ENCODE measurements at regions not wholly inside any gene's neighbourhood (a gene's known extent, or its start where the extent isn't known, plus 50 kb on each side); places are given as distances from the start of the nearest gene placed in this dataset.
A peak's percentile ranks its signal among the peaks of the same experiment; 100 is the strongest.
"Not testable (repeated sequence)": the region's sequence is repeated elsewhere in the genome, so short reads cannot be mapped to it uniquely, and the experiment has no call there.

- DNase-seq (ENCODE audit: low spot score): no peak
Measured at GRCh38 chr2:8230466-8230865, 451.4 kb upstream of the ID2 start.

- DNase-seq (ENCODE audit: low spot score): no peak
Measured at GRCh38 chr2:8231902-8232301, 450.0 kb upstream of the ID2 start.

DNA sequence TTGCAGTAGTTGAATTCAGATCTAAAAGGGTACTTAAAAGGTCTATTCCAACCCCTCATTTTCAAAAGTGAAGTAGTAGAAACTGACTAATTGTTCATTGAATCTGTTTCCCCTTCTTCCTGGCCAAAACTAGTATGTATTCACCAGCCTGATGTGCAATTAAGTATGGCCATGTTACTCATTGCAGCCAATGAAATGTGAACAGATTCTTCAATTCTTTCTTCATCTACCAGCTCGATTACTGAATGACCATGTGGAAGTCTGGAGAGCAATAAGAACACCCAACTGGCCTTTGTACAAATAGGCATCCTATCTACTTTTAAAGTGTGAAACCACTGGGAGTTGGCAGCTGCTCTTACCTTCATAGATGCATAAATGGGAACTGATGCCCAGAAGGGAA is 449.0 kb upstream of the ID2 start:
- no peak for DNase-seq (ENCODE audit: low spot score)

DNA sequence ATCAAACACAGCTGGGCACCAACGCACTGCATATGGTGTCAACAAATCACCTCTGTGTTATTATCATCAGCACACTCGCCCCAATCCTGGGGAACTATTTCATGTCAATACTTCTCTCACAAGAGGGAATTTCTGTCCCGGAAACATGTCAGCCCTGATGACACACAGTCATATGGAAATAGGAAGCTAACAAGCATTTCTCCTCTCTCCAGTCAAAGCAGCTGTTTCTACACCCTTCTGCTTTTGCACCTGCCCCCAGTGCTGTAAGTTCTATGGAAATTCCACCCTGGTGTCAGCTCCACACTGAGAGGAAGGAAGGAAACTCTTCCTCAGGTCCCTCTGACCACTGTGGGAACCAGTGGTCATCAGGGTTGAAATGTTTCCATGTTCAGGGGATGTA is 447.6 kb upstream of the ID2 start:
- peak; percentile 50 for DNase-seq (ENCODE audit: low spot score)

GRCh38 chr2:8234757-8235374 is 447.0 kb upstream of the ID2 start:
- DNase-seq (ENCODE audit: low spot score): peak; percentile 42

GRCh38 chr2:8235419-8235818 is 446.4 kb upstream of the ID2 start:
- no peak for DNase-seq (ENCODE audit: low spot score)

DNA sequence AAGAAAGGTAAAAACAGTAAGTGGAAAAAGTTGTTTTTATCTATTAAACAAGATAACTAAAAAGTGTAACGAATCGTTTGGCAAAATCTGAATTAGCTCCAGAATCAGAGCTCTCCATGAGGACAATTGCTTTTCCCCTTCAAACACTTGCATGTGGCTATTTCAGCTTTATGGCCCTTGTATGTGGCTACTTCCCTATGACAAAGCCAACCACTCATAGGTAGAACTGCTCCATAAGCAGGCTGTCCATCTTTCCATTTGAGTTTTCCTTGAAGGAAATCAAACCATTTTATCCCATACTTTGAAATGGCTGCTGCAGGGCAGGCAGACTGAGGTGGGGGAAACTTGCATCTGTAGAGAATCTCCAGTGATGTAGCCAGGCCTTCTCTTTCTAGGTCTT is 445.5 kb upstream of the ID2 start:
- no peak for DNase-seq (ENCODE audit: low spot score)

DNA sequence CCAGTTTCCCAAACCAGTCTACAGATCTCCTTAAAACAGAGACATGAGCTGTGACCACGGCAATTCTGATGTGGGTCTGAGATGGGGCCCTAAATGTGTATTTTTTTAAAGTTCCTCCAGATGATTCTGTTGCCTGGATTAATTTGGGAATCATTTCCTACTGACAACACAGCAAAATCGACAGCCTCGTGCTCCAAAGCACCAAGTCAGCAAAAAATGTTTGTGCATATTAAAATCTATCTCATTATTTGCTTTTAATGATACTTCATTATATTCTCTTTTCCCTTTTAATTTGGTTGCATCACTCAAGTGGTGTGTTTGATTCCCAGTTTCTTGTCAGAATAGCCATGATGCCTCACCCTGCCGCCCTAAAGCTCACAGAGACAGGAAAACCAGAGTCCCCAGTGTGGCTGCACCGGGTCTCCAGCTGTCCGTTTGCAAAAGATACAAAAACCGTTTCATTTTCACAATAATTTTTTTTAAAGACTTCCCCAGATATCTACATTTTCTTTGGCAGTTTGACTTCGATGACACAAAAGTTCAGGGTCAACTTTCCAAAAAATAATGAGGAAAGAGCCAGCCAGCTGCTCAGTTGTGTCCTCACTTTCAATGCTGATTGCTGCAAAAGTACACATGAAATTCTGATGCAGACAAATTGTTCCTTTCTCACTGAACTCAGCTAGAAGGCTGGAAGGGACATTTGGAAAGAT is 443.2 kb upstream of the ID2 start:
- no peak for DNase-seq (ENCODE audit: low spot score)

DNA sequence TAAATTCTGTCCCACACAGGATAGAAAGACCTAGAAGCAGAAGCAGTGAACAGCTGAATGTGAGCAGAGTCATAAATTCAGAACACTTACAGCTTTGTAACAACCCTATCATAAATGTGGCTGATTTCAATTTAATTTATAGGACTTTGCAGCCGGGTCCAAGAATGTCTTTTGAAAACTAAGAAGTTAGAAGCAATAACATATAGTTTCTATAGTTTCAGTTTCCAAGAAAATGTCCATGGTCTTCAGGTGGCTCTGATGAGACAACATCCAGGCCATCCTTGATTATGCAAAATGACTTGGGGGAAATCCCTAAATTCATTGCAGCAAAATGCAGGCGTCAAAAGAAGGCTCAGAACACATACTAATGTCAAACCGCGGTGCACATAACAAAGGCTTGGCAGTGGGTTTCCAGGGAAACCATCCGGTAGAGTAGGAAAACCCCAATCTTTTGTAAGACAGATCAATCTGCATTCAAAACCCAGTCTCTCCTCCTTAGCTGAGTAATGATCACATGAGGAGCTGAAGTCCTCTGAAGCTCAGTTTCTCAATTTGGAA is 442.2 kb upstream of the ID2 start:
- DNase-seq (ENCODE audit: low spot score): no peak

GRCh38 chr2:8241317-8241716 is 440.5 kb upstream of the ID2 start:
- DNase-seq (ENCODE audit: low spot score): no peak

DNA sequence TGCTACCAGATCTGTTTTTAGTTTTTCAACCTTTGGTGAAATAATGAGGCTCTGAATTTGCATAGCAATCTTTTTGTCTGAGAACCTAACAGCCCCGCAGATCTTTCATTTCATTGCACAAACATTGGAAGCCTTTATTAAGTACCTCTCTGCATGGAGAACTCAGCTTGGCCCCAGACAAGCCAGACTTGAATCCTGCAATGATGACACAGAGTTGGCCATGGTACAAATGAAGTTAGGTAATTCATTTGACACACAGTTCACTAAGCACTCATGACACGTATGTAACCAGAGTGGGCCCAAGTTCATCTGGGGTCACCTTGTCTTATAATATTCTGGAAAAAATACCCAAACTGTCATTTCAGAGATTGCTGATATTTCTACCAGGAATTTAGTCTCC is 439.1 kb upstream of the ID2 start:
- no peak for DNase-seq (ENCODE audit: low spot score)

- no peak for DNase-seq (ENCODE audit: low spot score)
Measured at GRCh38 chr2:8243748-8244400, 438.0 kb upstream of the ID2 start.

DNA sequence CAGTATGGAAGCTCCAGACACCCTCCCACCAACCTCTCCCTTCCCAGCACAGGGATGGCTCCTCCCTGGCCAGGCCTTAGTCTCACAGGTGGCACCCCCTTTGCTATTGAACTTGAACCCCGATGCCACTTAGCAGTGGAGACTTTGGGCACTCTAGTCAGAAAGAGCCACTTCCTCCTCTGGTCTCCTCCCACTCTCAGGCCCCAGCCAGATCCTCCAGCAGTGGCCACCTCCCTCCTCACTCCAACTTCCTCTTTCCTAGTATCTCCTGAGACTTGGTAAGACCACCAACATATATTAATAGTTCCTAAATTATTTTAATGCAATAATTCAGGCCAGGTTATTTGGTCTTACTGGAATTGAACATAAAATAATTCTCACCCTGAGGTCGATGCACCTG is 437.2 kb upstream of the ID2 start:
- DNase-seq (ENCODE audit: low spot score): peak; percentile 28

GRCh38 chr2:8246137-8246536 is 435.7 kb upstream of the ID2 start:
- no peak for DNase-seq (ENCODE audit: low spot score)

- DNase-seq (ENCODE audit: low spot score): peak; percentile 36
Measured at GRCh38 chr2:8247905-8248622, 433.8 kb upstream of the ID2 start.

DNA sequence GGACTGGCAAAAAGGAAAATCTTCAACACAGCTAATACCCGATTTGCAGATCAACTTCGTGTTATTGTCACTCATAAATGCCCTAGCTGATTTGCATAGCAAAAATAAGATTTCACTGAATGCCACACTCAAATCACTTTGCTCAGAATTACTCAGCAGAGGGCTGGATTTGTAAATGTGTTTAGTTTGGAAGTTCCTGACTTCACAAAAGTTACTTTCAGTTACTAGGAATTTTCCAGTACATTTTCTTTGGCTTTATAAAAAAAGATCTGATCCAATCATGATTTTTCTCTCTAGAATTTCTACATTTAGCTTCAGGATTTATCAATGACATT is 433.3 kb upstream of the ID2 start:
- DNase-seq (ENCODE audit: low spot score): no peak

DNA sequence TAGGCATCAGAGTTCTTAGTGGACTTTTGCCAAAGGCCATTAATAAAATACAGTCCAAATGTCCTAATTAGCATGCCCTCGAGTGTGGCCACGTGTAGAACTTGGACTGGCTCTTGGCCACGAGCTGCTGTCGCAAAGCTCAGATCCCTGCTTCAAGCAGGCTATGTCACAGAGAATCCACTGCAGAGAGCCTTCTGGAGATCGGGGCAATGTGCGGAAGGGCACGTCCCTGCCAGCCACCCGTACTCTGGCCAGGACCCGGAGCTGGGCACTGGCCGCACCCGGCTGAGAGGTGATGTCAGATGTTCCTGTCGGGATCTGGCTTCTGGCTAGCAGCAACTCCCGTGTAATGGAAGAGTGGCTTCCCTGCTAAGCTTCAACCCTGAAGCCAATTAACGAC is 432.7 kb upstream of the ID2 start:
- no peak for DNase-seq (ENCODE audit: low spot score)

DNA sequence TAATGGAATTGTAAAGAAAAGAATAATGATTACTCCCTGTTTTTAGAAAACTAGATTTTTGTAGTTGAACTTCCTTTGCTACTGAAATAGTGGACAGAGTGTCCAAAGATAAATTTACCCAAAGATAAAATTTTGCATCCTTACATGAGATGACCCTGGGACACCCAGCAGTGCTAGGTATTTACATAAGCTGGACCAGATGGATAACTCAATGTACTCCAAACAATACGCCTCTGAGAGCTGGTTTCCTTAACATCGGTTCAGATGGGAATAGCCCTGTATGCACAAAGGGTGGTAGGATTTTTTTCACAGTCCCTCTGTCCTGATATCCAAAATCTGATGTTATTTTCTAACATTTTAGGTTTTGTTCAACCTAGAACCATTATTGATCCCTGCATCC is 432.1 kb upstream of the ID2 start:
- no peak for DNase-seq (ENCODE audit: low spot score)

GRCh38 chr2:8250290-8250689 is 431.6 kb upstream of the ID2 start:
- DNase-seq (ENCODE audit: low spot score): not testable (repeated sequence)

DNA sequence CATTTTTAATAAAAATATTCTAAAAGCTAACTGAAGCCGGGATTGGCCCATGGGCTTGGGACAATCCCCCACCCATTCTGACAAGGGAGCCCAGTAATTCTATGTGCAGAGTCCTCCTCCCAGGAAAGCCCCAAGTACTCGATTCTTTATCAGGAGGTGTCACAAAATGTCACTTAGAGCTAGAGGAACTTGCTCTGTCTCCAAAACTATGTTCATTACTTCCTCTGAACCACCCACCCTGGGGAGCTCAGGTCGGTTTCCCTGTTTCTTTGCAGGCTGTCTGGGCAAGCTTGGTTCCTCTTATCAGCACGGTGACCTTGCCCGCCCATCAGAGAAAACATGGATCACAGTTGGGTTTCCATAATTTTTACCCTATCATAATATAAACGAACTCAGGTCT is 430.6 kb upstream of the ID2 start:
- DNase-seq (ENCODE audit: low spot score): no peak

- DNase-seq (ENCODE audit: low spot score): no peak
Measured at GRCh38 chr2:8251856-8252255, 430.0 kb upstream of the ID2 start.

GRCh38 chr2:8252997-8253694 is 428.7 kb upstream of the ID2 start:
- DNase-seq (ENCODE audit: low spot score): no peak
